ENCODE measurements at regions not wholly inside any gene's neighbourhood (a gene's known extent, or its start where the extent isn't known, plus 50 kb on each side); places are given as distances from the start of the nearest gene placed in this dataset.

- TF ChIP-seq POLR2AphosphoS5 (IDR thresholded peaks at IDR 0.05) (no peak), EP300 (IDR thresholded peaks at IDR 0.05) (no peak), CTCF (IDR thresholded peaks at IDR 0.05) (no peak), POLR2A (IDR thresholded peaks at IDR 0.05) (no peak)
These were observed 127.9 kb downstream of the ZNF326 start for GRCh38 chr1:90122654-90123340.

Measured in gastroesophageal sphincter (tissue), 3 donors.